Uterus (tissue), 2 donors: ENCODE measurements at regions not wholly inside any gene's neighbourhood (a gene's known extent, or its start where the extent isn't known, plus 50 kb on each side); places are given as distances from the start of the nearest gene placed in this dataset.

Experiments
- CTCF ChIP-seq, 4 experiments: fragments of 200-600 bp in 2 of 4; fragments of 450-650 bp in 2 of 4; sonication (generic) in 2 of 4; IDR thresholded peaks; one replicate each; pipeline ENCODE4 v1.5.1; 2016 to 2019; ENCODE audit warnings: antibody characterized with exemption in 4 of 4, mild to moderate bottlenecking in 2 of 4, moderate library complexity in 1 of 4
- POLR2A ChIP-seq, 2 donors: fragments of 450-650 bp; IDR thresholded peaks; one replicate each; pipeline ENCODE4 v1.6.1; 2016; ENCODE audit warnings: antibody characterized with exemption in 2 of 2, mild to moderate bottlenecking in 1 of 2, moderate library complexity in 1 of 2

DNA sequence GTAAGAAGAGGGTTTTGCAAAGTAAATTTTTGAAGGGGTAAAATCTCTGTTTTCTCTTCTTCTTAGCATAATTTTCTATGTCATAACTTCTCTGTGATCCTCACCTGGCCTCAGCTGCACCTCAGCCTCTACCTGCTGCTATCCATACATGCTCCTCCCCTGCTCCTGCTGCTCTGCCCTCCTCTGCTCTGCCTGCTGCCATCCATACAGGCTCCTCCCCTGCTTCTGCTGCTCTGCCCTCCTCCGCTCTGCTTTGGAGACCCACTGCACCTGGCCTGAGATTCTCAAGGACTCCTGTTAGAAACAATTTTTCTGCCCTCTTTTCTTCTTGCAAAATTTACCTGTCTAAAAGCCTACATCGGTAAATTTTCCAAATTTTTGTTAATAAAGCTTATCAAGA lies 388.6 kb upstream of the PITX2 start:
- TF ChIP-seq CTCF (IDR thresholded peaks at IDR 0.05), result no peak
- TF ChIP-seq POLR2A (IDR thresholded peaks at IDR 0.05), result no peak
